ENCODE measurements at regions not wholly inside any gene's neighbourhood (a gene's known extent, or its start where the extent isn't known, plus 50 kb on each side); places are given as distances from the start of the nearest gene placed in this dataset.
A peak's percentile ranks its signal among the peaks of the same experiment; 100 is the strongest.

GRCh38 chr7:131621652-131622051, 65.2 kb upstream of the PODXL start:
- POLR2A ChIA-PET, result no interaction called here
- no peaks in the 10 kb centered on the region for H3K36me3 ChIP-seq (ENCODE audit: control insufficient read depth in 4 of 4, insufficient read depth in 4 of 4, low read length in 3 of 4)
- CTCF ChIA-PET, result no interaction called here
- no peak for DNase-seq
- no peak overlapping the region for H3K27ac ChIP-seq (ENCODE audit: insufficient read depth in 1 of 2, low read depth in 1 of 2, low read length in 2 of 2, poor library complexity in 1 of 2, severe bottlenecking in 2 of 2)
- WGBS (ENCODE audit: insufficient coverage), result no CpG with 5 or more reads among the region's 2 CpGs
- peaks cover 0 to 2% (median 0%) of the 10 kb centered on the region in 4 experiments for H3K4me1 ChIP-seq (ENCODE audit: control extremely low read depth in 1 of 4, control insufficient read depth in 4 of 4, insufficient read depth in 4 of 4, low read length in 3 of 4)
- H3K27me3 ChIP-seq (replicated peaks in 2 of 5; ENCODE audit: control insufficient read depth in 4 of 5, insufficient read depth in 5 of 5, low read length in 4 of 5), result peaks cover 0 to 6% (median 2%) of the 10 kb centered on the region in 5 experiments
- no peaks in the 10 kb centered on the region for H3K9me3 ChIP-seq (ENCODE audit: control extremely low read depth in 1 of 5, control insufficient read depth in 4 of 5, insufficient read depth in 2 of 5, low read depth in 1 of 5, low read length in 4 of 5)
- H3K4me3 ChIP-seq (ENCODE audit: control insufficient read depth in 1 of 7, extremely low read depth in 1 of 7, insufficient read depth in 4 of 7, low read depth in 2 of 7, low read length in 6 of 7), result no peak overlapping the region

- ChIA-PET CTCF (no interaction called here), POLR2A (no interaction called here)
- Histone ChIP-seq H3K36me3 (ENCODE audit: control insufficient read depth in 4 of 4, insufficient read depth in 4 of 4, low read length in 3 of 4) (no peaks in the 10 kb centered on the region), H3K4me1 (ENCODE audit: control extremely low read depth in 1 of 4, control insufficient read depth in 4 of 4, insufficient read depth in 4 of 4, low read length in 3 of 4) (peaks cover 0 to 2% (median 0%) of the 10 kb centered on the region in 4 experiments), H3K9me3 (ENCODE audit: control extremely low read depth in 1 of 5, control insufficient read depth in 4 of 5, insufficient read depth in 2 of 5, low read depth in 1 of 5, low read length in 4 of 5) (no peaks in the 10 kb centered on the region), H3K27me3 (replicated peaks in 2 of 5; ENCODE audit: control insufficient read depth in 4 of 5, insufficient read depth in 5 of 5, low read length in 4 of 5) (peaks cover 0 to 6% (median 2%) of the 10 kb centered on the region in 5 experiments), H3K4me3 (ENCODE audit: control insufficient read depth in 1 of 7, extremely low read depth in 1 of 7, insufficient read depth in 4 of 7, low read depth in 2 of 7, low read length in 6 of 7) (no peak overlapping the region), H3K27ac (ENCODE audit: insufficient read depth in 1 of 2, low read depth in 1 of 2, low read length in 2 of 2, poor library complexity in 1 of 2, severe bottlenecking in 2 of 2) (no peak overlapping the region)
- WGBS (ENCODE audit: insufficient coverage), result 90% methylated on average over 4 of the region's 8 CpGs
- no peak for DNase-seq
These were observed 64.5 kb upstream of the PODXL start for GRCh38 chr7:131620673-131621609.

GRCh38 chr7:131619336-131620305, 63.2 kb upstream of the PODXL start:
- H3K27ac ChIP-seq (ENCODE audit: insufficient read depth in 1 of 2, low read depth in 1 of 2, low read length in 2 of 2, poor library complexity in 1 of 2, severe bottlenecking in 2 of 2), result no peak overlapping the region
- ChIA-PET CTCF (interaction anchor here (1.4 kb wide), 1 partner anchor 74 kb away, joined by 3 read pairs; no protein-coding TSS in a partner anchor), POLR2A (no interaction called here)
- 55% methylated on average over 2 of the region's 10 CpGs for WGBS (ENCODE audit: insufficient coverage)
- H3K4me3 ChIP-seq (ENCODE audit: control insufficient read depth in 1 of 7, extremely low read depth in 1 of 7, insufficient read depth in 4 of 7, low read depth in 2 of 7, low read length in 6 of 7), result no peak overlapping the region
- H3K4me1 ChIP-seq (ENCODE audit: control extremely low read depth in 1 of 4, control insufficient read depth in 4 of 4, insufficient read depth in 4 of 4, low read length in 3 of 4), result peaks cover 0 to 2% (median 0%) of the 10 kb centered on the region in 4 experiments
- H3K9me3 ChIP-seq (ENCODE audit: control extremely low read depth in 1 of 5, control insufficient read depth in 4 of 5, insufficient read depth in 2 of 5, low read depth in 1 of 5, low read length in 4 of 5), result no peaks in the 10 kb centered on the region
- no peaks in the 10 kb centered on the region for H3K36me3 ChIP-seq (ENCODE audit: control insufficient read depth in 4 of 4, insufficient read depth in 4 of 4, low read length in 3 of 4)
- DNase-seq, result peak in 2 of 3 donors; percentile 31 to 44
- peaks cover 0 to 6% (median 2%) of the 10 kb centered on the region in 5 experiments for H3K27me3 ChIP-seq (replicated peaks in 2 of 5; ENCODE audit: control insufficient read depth in 4 of 5, insufficient read depth in 5 of 5, low read length in 4 of 5)

- POLR2A ChIA-PET, result no interaction called here
- 95% methylated on average over 5 of the region's 5 CpGs for WGBS (ENCODE audit: insufficient coverage)
- H3K4me3 ChIP-seq (ENCODE audit: control insufficient read depth in 1 of 7, extremely low read depth in 1 of 7, insufficient read depth in 4 of 7, low read depth in 2 of 7, low read length in 6 of 7), result no peak overlapping the region
- peaks cover 0 to 2% (median 0%) of the 10 kb centered on the region in 4 experiments for H3K4me1 ChIP-seq (ENCODE audit: control extremely low read depth in 1 of 4, control insufficient read depth in 4 of 4, insufficient read depth in 4 of 4, low read length in 3 of 4)
- H3K27ac ChIP-seq (ENCODE audit: insufficient read depth in 1 of 2, low read depth in 1 of 2, low read length in 2 of 2, poor library complexity in 1 of 2, severe bottlenecking in 2 of 2), result no peak overlapping the region
- no peaks in the 10 kb centered on the region for H3K36me3 ChIP-seq (ENCODE audit: control insufficient read depth in 4 of 4, insufficient read depth in 4 of 4, low read length in 3 of 4)
- DNase-seq, result no peak
- CTCF ChIA-PET, result no interaction called here
- no peaks in the 10 kb centered on the region for H3K9me3 ChIP-seq (ENCODE audit: control extremely low read depth in 1 of 5, control insufficient read depth in 4 of 5, insufficient read depth in 2 of 5, low read depth in 1 of 5, low read length in 4 of 5)
- peaks cover 0 to 5% (median 2%) of the 10 kb centered on the region in 5 experiments for H3K27me3 ChIP-seq (replicated peaks in 2 of 5; ENCODE audit: control insufficient read depth in 4 of 5, insufficient read depth in 5 of 5, low read length in 4 of 5)
These were observed 62.0 kb upstream of the PODXL start for GRCh38 chr7:131618391-131618790.

- Histone ChIP-seq H3K4me3 (ENCODE audit: control insufficient read depth in 1 of 7, extremely low read depth in 1 of 7, insufficient read depth in 4 of 7, low read depth in 2 of 7, low read length in 6 of 7) (no peak overlapping the region), H3K36me3 (ENCODE audit: control insufficient read depth in 4 of 4, insufficient read depth in 4 of 4, low read length in 3 of 4) (no peaks in the 10 kb centered on the region), H3K9me3 (ENCODE audit: control extremely low read depth in 1 of 5, control insufficient read depth in 4 of 5, insufficient read depth in 2 of 5, low read depth in 1 of 5, low read length in 4 of 5) (no peaks in the 10 kb centered on the region), H3K27ac (ENCODE audit: insufficient read depth in 1 of 2, low read depth in 1 of 2, low read length in 2 of 2, poor library complexity in 1 of 2, severe bottlenecking in 2 of 2) (no peak overlapping the region), H3K4me1 (ENCODE audit: control extremely low read depth in 1 of 4, control insufficient read depth in 4 of 4, insufficient read depth in 4 of 4, low read length in 3 of 4) (peaks cover 0 to 2% (median 0%) of the 10 kb centered on the region in 4 experiments), H3K27me3 (replicated peaks in 2 of 5; ENCODE audit: control insufficient read depth in 4 of 5, insufficient read depth in 5 of 5, low read length in 4 of 5) (peaks cover 0 to 2% (median 0%) of the 10 kb centered on the region in 5 experiments)
- POLR2A ChIA-PET, result no interaction called here
- 91% methylated on average over 6 of the region's 8 CpGs for WGBS (ENCODE audit: insufficient coverage)
- CTCF ChIA-PET, result interaction anchor here (0.8 to 1.1 kb wide), 2 partner anchors 41 to 51 kb away, joined by 3 to 5 read pairs; no protein-coding TSS in a partner anchor
- DNase-seq, result no peak
These were observed 60.2 kb upstream of the PODXL start for GRCh38 chr7:131616487-131617200.

- POLR2A ChIA-PET, result no interaction called here
- H3K4me3 ChIP-seq (ENCODE audit: control insufficient read depth in 1 of 7, extremely low read depth in 1 of 7, insufficient read depth in 4 of 7, low read depth in 2 of 7, low read length in 6 of 7), result no peak overlapping the region
- CTCF ChIA-PET, result interaction anchor here (0.6 kb wide), 1 partner anchor 16 kb away, joined by 3 read pairs; no protein-coding TSS in a partner anchor
- WGBS (ENCODE audit: insufficient coverage), result 91% methylated on average over 7 of the region's 7 CpGs
- DNase-seq, result no peak
- H3K9me3 ChIP-seq (ENCODE audit: control extremely low read depth in 1 of 5, control insufficient read depth in 4 of 5, insufficient read depth in 2 of 5, low read depth in 1 of 5, low read length in 4 of 5), result no peaks in the 10 kb centered on the region
- H3K4me1 ChIP-seq (ENCODE audit: control extremely low read depth in 1 of 4, control insufficient read depth in 4 of 4, insufficient read depth in 4 of 4, low read length in 3 of 4), result no peaks in the 10 kb centered on the region
- no peaks in the 10 kb centered on the region for H3K36me3 ChIP-seq (ENCODE audit: control insufficient read depth in 4 of 4, insufficient read depth in 4 of 4, low read length in 3 of 4)
- H3K27me3 ChIP-seq (replicated peaks in 2 of 5; ENCODE audit: control insufficient read depth in 4 of 5, insufficient read depth in 5 of 5, low read length in 4 of 5), result peaks cover 0 to 2% (median 0%) of the 10 kb centered on the region in 5 experiments
- no peak overlapping the region for H3K27ac ChIP-seq (ENCODE audit: insufficient read depth in 1 of 2, low read depth in 1 of 2, low read length in 2 of 2, poor library complexity in 1 of 2, severe bottlenecking in 2 of 2)
These were observed 57.5 kb upstream of the PODXL start for GRCh38 chr7:131613909-131614308.

Data from common myeloid progenitor, CD34-positive (primary cell).